HEK293 (cell line): ENCODE measurements at regions not wholly inside any gene's neighbourhood (a gene's known extent, or its start where the extent isn't known, plus 50 kb on each side); places are given as distances from the start of the nearest gene placed in this dataset.

Experiments
- CTCF ChIA-PET: fragments of 350-600 bp; formaldehyde crosslinking; extraction: SDS; loops from one replicate; lab custom pipeline; 2021; ENCODE audit warnings: antibody characterized with exemption; lab: Yijun Ruan, JAX
- POLR2A ChIA-PET: fragments of 300-600 bp; formaldehyde crosslinking; extraction: SDS; loops from one replicate; lab custom pipeline; 2020; ENCODE audit warnings: antibody characterized with exemption, inconsistent platforms; lab: Yijun Ruan, JAX
- H3K27ac ChIP-seq: fragments of 200-500 bp; sonication (Bioruptor generic); 2 replicates; pipeline ENCODE4 v1.5.1; 2014; ENCODE audit warnings: low read depth, low read length, control low read depth, inconsistent platforms; ENCODE audit errors: extremely low read depth
- H3K36me3 ChIP-seq, 2 experiments: fragments of 200-500 bp in 1 of 2; sonication (Bioruptor generic) in 1 of 2; 1 replicate in 1 of 2; 2 replicates in 1 of 2; pipeline ENCODE4 v1.5.1; 2014 to 2017; ENCODE audit warnings: inconsistent platforms in 2 of 2, low read length in 2 of 2; ENCODE audit not compliant: control insufficient read depth in 2 of 2, insufficient read depth in 1 of 2
- H3K4me1 ChIP-seq: fragments of 200-500 bp; sonication (Bioruptor generic); 2 replicates; pipeline ENCODE4 v1.5.1; 2014; ENCODE audit warnings: mild to moderate bottlenecking, low read length, inconsistent platforms; ENCODE audit not compliant: control insufficient read depth, insufficient read depth
- H3K4me3 ChIP-seq: 2 replicates; pipeline ENCODE4 v1.5.1; 2011; ENCODE audit warnings: low read depth, mild to moderate bottlenecking, control low read depth, low read length, moderate library complexity
- H3K9me3 ChIP-seq: fragments of 200-500 bp; sonication (Bioruptor generic); 2 replicates; pipeline ENCODE4 v1.5.1; 2014; ENCODE audit warnings: low read depth, low read length, inconsistent platforms; ENCODE audit not compliant: control insufficient read depth, insufficient read depth
- BCL11B ChIP-seq: fragments of 450-650 bp; formaldehyde crosslinking; IDR thresholded peaks from 2 replicates; pipeline ENCODE4 v1.5.1; 2016; ENCODE audit warnings: low read depth, missing biosample characterization, missing genetic modification characterization
- HIC1 ChIP-seq: fragments of 450-650 bp; formaldehyde crosslinking; IDR thresholded peaks from 2 replicates; pipeline ENCODE4 v1.5.1; 2016; ENCODE audit warnings: missing biosample characterization, missing genetic modification characterization
- HOXC10 ChIP-seq: sonication (generic); formaldehyde crosslinking; IDR thresholded peaks from 2 replicates; pipeline ENCODE4 v1.8.1; 2023; ENCODE audit warnings: mild to moderate bottlenecking, missing genetic modification reagents
- ZFP41 ChIP-seq: fragments of 450-650 bp; formaldehyde crosslinking; IDR thresholded peaks from 2 replicates; pipeline ENCODE4 v1.5.1; 2016; ENCODE audit warnings: missing biosample characterization, missing genetic modification characterization, borderline replicate concordance
- ZNF148 ChIP-seq: fragments of 450-650 bp; formaldehyde crosslinking; IDR thresholded peaks from 2 replicates; pipeline ENCODE4 v1.5.0; 2017; ENCODE audit warnings: missing biosample characterization, missing genetic modification characterization, borderline replicate concordance
- ZNF16 ChIP-seq: fragments of 450-650 bp; formaldehyde crosslinking; IDR thresholded peaks from 2 replicates; pipeline ENCODE4 v1.5.1; 2016; ENCODE audit warnings: low read depth, missing biosample characterization, missing genetic modification characterization
- ZNF174 ChIP-seq: fragments of 450-650 bp; formaldehyde crosslinking; IDR thresholded peaks from 2 replicates; pipeline ENCODE4 v1.5.0; 2017; ENCODE audit warnings: missing biosample characterization, mild to moderate bottlenecking, missing genetic modification characterization
- ZNF184 ChIP-seq: fragments of 450-650 bp; IDR thresholded peaks from 2 replicates; pipeline ENCODE4 v1.5.1; 2018; ENCODE audit warnings: missing biosample characterization, mild to moderate bottlenecking, missing genetic modification characterization
- ZNF600 ChIP-seq: fragments of 450-650 bp; formaldehyde crosslinking; IDR thresholded peaks from 2 replicates; pipeline ENCODE4 v1.5.1; 2016; ENCODE audit warnings: missing biosample characterization, missing genetic modification characterization
- ZNF624 ChIP-seq: fragments of 450-650 bp; formaldehyde crosslinking; IDR thresholded peaks from 2 replicates; pipeline ENCODE4 v1.5.1; 2017; ENCODE audit warnings: missing biosample characterization, missing genetic modification characterization
- ZNF629 ChIP-seq: fragments of 450-650 bp; formaldehyde crosslinking; IDR thresholded peaks from 2 replicates; pipeline ENCODE4 v1.5.1; 2017; ENCODE audit warnings: missing biosample characterization, missing genetic modification characterization
- ZNF830 ChIP-seq: fragments of 450-650 bp; IDR thresholded peaks from 2 replicates; pipeline ENCODE4 v1.5.0; 2018; ENCODE audit warnings: missing biosample characterization, missing genetic modification characterization, low read depth, mild to moderate bottlenecking, moderate library complexity
- ZNF837 ChIP-seq: fragments of 450-650 bp; formaldehyde crosslinking; IDR thresholded peaks from 2 replicates; pipeline ENCODE4 v1.5.1; 2016; ENCODE audit warnings: missing biosample characterization, missing genetic modification characterization
- ZSCAN30 ChIP-seq: fragments of 450-650 bp; IDR thresholded peaks from 2 replicates; pipeline ENCODE4 v1.5.1; 2018; ENCODE audit warnings: missing biosample characterization, mild to moderate bottlenecking, missing genetic modification characterization, moderate library complexity
- TF ChIP-seq, protein P1 (sequence below): fragments of 450-650 bp; formaldehyde crosslinking; IDR thresholded peaks from 2 replicates; pipeline ENCODE4 v1.5.1; 2016; ENCODE audit warnings: missing biosample characterization, missing genetic modification characterization
- TF ChIP-seq, protein P2 (sequence below): sonication (generic); formaldehyde crosslinking; IDR thresholded peaks from 2 replicates; pipeline ENCODE4 v1.8.1; 2022; ENCODE audit warnings: mild to moderate bottlenecking, moderate library complexity, missing genetic modification reagents

DNA sequence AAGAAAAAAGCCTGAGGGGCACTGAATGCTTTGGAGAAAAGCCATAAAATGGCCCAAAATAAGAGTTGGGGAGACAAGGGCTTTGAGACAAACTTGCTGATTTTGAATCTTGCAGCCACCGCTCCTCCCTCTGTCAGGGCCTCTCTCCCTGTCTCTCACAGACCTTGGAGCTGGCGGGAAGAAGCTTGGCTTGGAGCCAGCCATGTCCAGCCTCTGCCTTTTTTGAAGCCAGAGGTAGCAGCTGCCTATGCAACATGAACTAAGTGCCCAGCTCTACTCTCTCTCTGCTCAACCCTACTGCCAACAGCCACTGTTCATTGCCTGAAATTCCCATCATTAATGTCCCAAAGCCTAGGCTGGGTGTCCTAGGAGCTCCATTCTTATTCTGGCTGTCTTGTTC is 63.7 kb upstream of the CTNNBL1 start (continued):
- TF ChIP-seq, protein P1, sequence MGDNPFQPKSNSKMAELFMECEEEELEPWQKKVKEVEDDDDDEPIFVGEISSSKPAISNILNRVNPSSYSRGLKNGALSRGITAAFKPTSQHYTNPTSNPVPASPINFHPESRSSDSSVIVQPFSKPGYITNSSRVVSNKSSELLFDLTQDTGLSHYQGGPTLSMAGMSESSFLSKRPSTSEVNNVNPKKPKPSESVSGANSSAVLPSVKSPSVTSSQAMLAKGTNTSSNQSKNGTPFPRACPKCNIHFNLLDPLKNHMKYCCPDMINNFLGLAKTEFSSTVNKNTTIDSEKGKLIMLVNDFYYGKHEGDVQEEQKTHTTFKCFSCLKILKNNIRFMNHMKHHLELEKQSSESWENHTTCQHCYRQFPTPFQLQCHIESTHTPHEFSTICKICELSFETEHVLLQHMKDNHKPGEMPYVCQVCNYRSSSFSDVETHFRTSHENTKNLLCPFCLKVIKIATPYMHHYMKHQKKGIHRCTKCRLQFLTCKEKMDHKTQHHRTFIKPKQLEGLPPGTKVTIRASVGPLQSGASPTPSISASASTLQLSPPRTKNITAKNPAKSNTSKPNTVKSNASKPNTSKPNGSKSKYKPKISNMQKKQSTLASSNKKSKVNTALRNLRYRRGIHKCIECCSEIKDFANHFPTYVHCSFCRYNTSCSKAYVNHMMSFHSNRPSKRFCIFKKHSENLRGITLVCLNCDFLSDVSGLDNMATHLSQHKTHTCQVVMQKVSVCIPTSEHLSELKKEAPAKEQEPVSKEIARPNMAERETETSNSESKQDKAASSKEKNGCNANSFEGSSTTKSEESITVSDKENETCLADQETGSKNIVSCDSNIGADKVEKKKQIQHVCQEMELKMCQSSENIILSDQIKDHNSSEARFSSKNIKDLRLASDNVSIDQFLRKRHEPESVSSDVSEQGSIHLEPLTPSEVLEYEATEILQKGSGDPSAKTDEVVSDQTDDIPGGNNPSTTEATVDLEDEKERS (tag by site-specific recombination): no peak
- TF ChIP-seq ZNF830 (tag by site-specific recombination): no peak
- TF ChIP-seq ZFP41: no peak
- TF ChIP-seq ZNF837 (tag by site-specific recombination): no peak
- TF ChIP-seq ZNF600 (tag by site-specific recombination): no peak

DNA sequence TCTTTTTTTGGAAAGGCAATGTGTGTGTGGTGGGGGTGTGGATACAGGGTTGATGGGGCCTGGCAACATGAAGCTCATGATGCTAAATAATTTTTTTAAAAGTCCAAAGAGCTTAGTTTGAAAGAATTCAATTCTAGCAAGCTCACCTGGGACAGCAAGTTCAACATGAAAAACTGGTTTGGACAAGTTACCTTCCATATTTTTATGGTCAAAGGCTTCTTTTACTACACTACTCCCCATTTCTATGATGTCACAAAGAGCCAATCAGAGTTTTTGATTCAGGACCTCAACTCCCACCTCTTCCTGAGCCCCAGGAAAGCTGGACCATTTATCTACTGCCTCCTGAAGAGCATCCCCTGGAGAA is 66.1 kb upstream of the CTNNBL1 start:
- no peak overlapping the region for H3K27ac ChIP-seq
- no peaks in the 10 kb centered on the region for H3K9me3 ChIP-seq
- no peaks in the 10 kb centered on the region for H3K36me3 ChIP-seq
- H3K4me1 ChIP-seq: no peaks in the 10 kb centered on the region
- ChIA-PET POLR2A (interaction anchor here (0.7 kb wide), 1 partner anchor 142 kb away, joined by 3 read pairs; no protein-coding TSS in a partner anchor), CTCF (interaction anchor here (0.6 to 0.8 kb wide), 2 partner anchors 43 to 632 kb away, joined by 3 to 8 read pairs; no protein-coding TSS in a partner anchor)
- H3K4me3 ChIP-seq: no peak overlapping the region
- TF ChIP-seq ZNF148 (no peak), ZNF16 (tag by site-specific recombination) (no peak), ZNF174 (tag by site-specific recombination) (no peak), ZNF629 (tag by site-specific recombination) (no peak), BCL11B (tag by site-specific recombination) (no peak), HOXC10 (CRISPR knock-in tag) (no peak), HIC1 (tag by site-specific recombination) (no peak), ZSCAN30 (tag by site-specific recombination) (no peak), ZNF184 (tag by site-specific recombination) (no peak), ZNF624 (no peak)
- TF ChIP-seq, protein P2, sequence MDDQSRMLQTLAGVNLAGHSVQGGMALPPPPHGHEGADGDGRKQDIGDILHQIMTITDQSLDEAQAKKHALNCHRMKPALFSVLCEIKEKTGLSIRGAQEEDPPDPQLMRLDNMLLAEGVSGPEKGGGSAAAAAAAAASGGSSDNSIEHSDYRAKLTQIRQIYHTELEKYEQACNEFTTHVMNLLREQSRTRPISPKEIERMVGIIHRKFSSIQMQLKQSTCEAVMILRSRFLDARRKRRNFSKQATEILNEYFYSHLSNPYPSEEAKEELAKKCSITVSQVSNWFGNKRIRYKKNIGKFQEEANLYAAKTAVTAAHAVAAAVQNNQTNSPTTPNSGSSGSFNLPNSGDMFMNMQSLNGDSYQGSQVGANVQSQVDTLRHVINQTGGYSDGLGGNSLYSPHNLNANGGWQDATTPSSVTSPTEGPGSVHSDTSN (CRISPR knock-in tag): no peak
- TF ChIP-seq, all 188 proteins: peak for 0
